Mucosa of rectum (tissue), 2 donors: ENCODE measurements at regions not wholly inside any gene's neighbourhood (a gene's known extent, or its start where the extent isn't known, plus 50 kb on each side); places are given as distances from the start of the nearest gene placed in this dataset.

Experiments used
- H3K27ac ChIP-seq, 2 donors: one replicate each; pipeline ENCODE4 v1.7.0; 2013; ENCODE audit warnings: inconsistent platforms in 2 of 2, low read depth in 2 of 2, low read length in 2 of 2
- H3K27me3 ChIP-seq, 2 donors: one replicate each; pipeline ENCODE4 v1.7.0; 2013; ENCODE audit warnings: low read length in 2 of 2; ENCODE audit not compliant: control insufficient read depth in 2 of 2, insufficient read depth in 2 of 2
- H3K36me3 ChIP-seq, 2 donors: one replicate each; pipeline ENCODE4 v1.7.0; 2013; ENCODE audit warnings: low read length in 2 of 2; ENCODE audit not compliant: control insufficient read depth in 2 of 2, insufficient read depth in 2 of 2
- H3K4me1 ChIP-seq, 2 donors: one replicate each; pipeline ENCODE4 v1.7.0; 2013; ENCODE audit warnings: low read length in 2 of 2, mild to moderate bottlenecking in 1 of 2; ENCODE audit not compliant: control insufficient read depth in 2 of 2, insufficient read depth in 2 of 2
- H3K4me3 ChIP-seq, 2 donors: one replicate each; pipeline ENCODE4 v1.7.0; 2013; ENCODE audit warnings: low read length in 2 of 2
- H3K9ac ChIP-seq, 2 donors: one replicate each; pipeline ENCODE4 v1.7.0; 2013; ENCODE audit warnings: low read length in 2 of 2, low read depth in 1 of 2, mild to moderate bottlenecking in 1 of 2
- H3K9me3 ChIP-seq, 2 donors: one replicate each; pipeline ENCODE4 v1.7.0; 2013; ENCODE audit warnings: low read length in 2 of 2; ENCODE audit not compliant: control insufficient read depth in 2 of 2
- donor health status: healthy.
- donor health status: Normal muscosa, but diverticular disease.

DNA sequence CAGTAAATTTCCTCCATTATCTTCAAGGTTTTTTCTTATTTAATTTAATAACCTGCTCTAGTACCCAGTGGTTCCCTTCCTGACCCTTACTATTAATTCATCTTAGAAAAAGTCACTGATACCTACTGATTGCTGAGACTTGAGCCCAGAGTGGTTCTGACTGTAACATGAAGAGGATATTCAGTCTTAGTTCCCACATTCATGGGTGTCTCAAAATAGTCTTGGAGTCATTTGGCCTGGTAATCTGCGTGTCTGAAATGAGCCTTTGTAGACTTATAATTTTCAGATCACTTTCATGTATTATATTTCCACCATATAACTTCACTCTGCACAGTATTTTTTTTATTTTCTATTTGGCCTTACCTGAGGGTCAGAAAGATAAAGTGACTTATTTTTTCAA is 732.0 kb upstream of the KIF2B start:
- Histone ChIP-seq H3K4me1 (no peaks in the 10 kb centered on the region), H3K9me3 (no peaks in the 10 kb centered on the region), H3K27ac (no peak overlapping the region), H3K36me3 (no peaks in the 10 kb centered on the region), H3K4me3 (no peak overlapping the region), H3K9ac (no peak overlapping the region), H3K27me3 (no peaks in the 10 kb centered on the region)

DNA sequence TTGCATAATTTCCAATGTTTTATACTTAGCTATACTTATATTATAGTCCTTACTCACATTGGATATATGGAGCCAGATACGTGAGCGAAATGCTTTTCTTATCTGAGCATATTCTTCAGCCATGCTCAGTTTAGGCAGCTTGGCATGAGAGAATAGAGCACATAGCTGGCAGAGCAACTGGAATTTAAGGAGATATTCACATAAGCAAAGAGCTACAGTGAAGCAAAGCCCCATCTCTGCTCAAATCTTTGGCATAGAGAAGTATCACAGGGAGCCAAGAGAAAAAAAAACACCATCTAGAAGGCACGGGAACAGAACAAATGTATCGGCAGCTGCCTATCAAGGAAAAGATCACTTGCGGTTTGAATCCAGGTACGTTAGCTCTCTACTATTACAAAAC is 734.2 kb upstream of the KIF2B start:
- Histone ChIP-seq H3K27me3 (no peaks in the 10 kb centered on the region), H3K4me3 (no peak overlapping the region), H3K9ac (no peak overlapping the region), H3K9me3 (no peaks in the 10 kb centered on the region), H3K36me3 (no peaks in the 10 kb centered on the region), H3K27ac (no peak overlapping the region), H3K4me1 (no peaks in the 10 kb centered on the region)

DNA sequence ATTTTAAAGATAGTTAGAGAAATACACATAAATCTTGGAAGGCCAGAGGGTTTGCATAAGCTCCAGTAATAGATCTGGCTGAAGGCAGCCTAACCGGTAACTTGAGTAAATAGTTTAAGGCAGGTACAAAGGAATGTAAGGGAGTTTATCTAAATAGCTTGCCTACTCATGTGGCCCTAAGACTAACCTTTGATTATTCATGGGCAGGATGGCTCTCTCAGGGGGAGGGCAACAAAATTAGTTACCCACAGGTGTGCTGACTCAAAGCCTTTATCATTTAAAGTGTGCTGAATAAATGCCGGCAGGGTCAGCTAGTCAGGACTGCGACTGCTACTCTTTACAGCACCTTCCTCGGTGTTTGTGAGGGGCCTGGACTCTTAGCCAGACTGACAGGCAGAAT is 761.3 kb upstream of the KIF2B start:
- Histone ChIP-seq H3K9me3 (no peaks in the 10 kb centered on the region), H3K27me3 (no peaks in the 10 kb centered on the region), H3K4me3 (no peak overlapping the region), H3K9ac (no peak overlapping the region), H3K27ac (no peak overlapping the region), H3K36me3 (no peaks in the 10 kb centered on the region), H3K4me1 (no peaks in the 10 kb centered on the region)

DNA sequence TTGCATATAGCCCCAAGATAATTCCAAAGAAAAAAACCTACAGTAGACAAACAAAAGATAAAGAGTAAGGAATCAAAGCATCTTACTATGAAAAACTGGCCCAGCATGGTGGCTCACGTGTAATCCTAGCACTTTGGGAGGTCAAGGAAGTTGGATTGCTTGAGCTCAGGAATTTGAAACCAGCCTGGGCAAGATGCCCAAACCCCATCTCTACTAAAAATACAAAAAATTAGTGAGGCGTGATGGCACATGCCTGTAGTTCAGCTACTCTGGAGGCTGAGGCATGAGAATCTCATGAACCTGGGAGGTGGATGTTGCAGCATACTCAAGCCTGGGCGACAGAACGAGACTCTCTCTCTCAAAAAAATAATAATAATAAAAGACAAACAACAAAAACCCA is 764.7 kb upstream of the KIF2B start:
- Histone ChIP-seq H3K36me3 (no peaks in the 10 kb centered on the region), H3K27me3 (no peaks in the 10 kb centered on the region), H3K4me3 (no peak overlapping the region), H3K9me3 (no peaks in the 10 kb centered on the region), H3K9ac (no peak overlapping the region), H3K27ac (no peak overlapping the region), H3K4me1 (no peaks in the 10 kb centered on the region)

DNA sequence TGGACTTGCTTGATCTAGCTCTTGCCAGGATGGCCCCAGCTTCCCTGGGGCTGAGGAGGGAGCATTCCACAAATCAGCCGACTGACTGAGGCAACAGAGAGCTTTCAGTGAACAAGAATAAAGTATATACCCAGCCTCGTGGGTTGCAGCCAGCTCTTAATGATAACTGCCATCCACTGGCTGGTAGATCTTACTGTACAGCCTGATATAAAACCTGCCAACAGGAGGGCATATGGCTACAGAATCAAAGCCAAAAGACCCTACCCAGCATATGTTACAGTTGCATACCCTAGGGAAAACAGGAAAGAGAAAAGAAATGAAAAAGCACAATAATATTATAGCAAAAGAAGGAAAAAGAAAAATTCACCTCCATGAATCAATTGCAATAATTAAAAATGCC is 775.9 kb upstream of the KIF2B start:
- no peaks in the 10 kb centered on the region for H3K27me3 ChIP-seq
- H3K9me3 ChIP-seq: peaks cover 0 to 2% of the 10 kb centered on the region in 2 donors
- no peak overlapping the region for H3K9ac ChIP-seq
- H3K4me3 ChIP-seq: no peak overlapping the region
- no peaks in the 10 kb centered on the region for H3K36me3 ChIP-seq
- H3K27ac ChIP-seq: no peak overlapping the region
- no peaks in the 10 kb centered on the region for H3K4me1 ChIP-seq

DNA sequence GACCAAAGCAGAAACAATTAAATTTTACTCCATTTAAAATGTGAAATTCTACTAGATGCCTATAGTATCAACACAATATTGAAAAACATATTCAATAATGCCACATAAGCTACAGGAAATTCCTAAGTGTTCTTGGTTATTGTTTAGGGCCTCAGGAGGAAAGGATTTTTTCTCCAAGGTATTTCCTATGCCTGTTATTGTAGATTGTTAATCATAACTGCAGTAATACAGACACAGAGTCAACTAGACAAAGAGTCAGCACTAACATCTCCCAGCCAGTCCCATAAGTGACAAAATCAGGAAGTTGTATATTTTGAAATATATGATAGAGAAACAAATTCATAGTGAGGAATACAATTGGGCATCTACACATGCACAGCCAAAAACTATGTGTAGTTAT is 782.7 kb upstream of the KIF2B start:
- Histone ChIP-seq H3K36me3 (no peaks in the 10 kb centered on the region), H3K9me3 (no peaks in the 10 kb centered on the region), H3K27me3 (no peaks in the 10 kb centered on the region), H3K4me1 (no peaks in the 10 kb centered on the region), H3K9ac (no peak overlapping the region), H3K4me3 (no peak overlapping the region), H3K27ac (no peak overlapping the region)

DNA sequence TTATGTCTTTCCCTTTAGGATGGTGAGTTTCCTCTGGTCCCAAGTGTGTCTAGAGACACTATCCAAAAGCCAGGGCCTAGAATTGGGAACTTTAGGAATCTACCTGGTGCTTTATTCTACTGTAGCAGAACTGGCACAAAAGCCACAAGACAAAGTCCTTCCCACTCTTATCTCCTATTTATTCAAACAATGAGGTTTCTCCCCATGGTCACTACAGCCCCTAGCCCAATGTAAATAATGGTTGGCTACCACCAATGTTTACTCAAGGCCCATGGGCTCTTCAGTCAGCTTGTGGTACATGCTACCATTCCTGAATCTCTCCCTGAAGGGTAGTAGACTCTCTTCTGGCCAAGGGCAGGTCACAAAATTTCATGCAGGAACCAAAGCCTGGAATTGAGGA is 789.4 kb upstream of the KIF2B start:
- no peaks in the 10 kb centered on the region for H3K4me1 ChIP-seq
- H3K27me3 ChIP-seq: no peaks in the 10 kb centered on the region
- H3K4me3 ChIP-seq: no peak overlapping the region
- no peaks in the 10 kb centered on the region for H3K36me3 ChIP-seq
- H3K9me3 ChIP-seq: no peaks in the 10 kb centered on the region
- no peak overlapping the region for H3K27ac ChIP-seq
- H3K9ac ChIP-seq: no peak overlapping the region

DNA sequence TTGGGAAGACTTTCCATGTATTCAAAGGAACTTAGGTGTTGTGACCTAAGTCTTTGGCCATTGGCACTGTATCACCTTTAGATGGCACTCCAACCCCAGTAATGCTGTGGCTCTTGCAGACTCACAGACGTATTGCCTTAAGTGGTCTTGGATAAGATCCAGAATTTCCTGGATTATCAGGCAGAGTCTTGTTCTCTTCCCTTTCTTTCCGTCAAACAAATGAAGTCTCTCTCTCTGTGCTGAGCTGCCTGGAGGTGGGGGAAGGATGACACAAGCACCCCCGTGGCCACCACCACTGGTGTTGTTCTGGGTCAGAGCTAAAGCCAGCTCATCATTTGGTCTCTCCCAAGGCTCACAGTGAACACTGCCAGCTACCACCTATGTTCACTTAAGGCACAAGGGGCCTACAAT is 789.9 kb upstream of the KIF2B start:
- H3K9ac ChIP-seq: no peak overlapping the region
- no peaks in the 10 kb centered on the region for H3K36me3 ChIP-seq
- no peak overlapping the region for H3K4me3 ChIP-seq
- no peaks in the 10 kb centered on the region for H3K27me3 ChIP-seq
- H3K27ac ChIP-seq: no peak overlapping the region
- no peaks in the 10 kb centered on the region for H3K4me1 ChIP-seq
- no peaks in the 10 kb centered on the region for H3K9me3 ChIP-seq

DNA sequence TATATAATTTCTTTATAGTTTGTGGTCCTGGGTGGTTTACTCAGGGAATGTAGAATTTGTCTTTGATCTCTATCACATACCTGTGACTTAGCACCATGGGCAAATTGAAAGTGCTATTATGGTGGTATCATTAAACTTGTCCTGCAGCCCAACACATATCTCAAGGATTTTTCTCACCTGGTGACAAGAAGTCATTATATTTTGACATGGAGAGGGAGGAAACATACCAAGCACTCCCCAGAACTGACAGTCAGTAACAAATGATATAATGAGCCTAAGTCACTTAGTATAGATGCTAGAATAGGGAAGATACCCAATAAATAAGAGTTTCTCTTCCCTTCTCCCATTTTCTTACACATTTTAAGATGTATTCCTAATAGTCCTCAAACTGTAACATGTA is 805.5 kb upstream of the KIF2B start:
- Histone ChIP-seq H3K36me3 (no peaks in the 10 kb centered on the region), H3K27ac (no peak overlapping the region), H3K9me3 (no peaks in the 10 kb centered on the region), H3K27me3 (no peaks in the 10 kb centered on the region), H3K9ac (no peak overlapping the region), H3K4me1 (no peaks in the 10 kb centered on the region), H3K4me3 (no peak overlapping the region)

DNA sequence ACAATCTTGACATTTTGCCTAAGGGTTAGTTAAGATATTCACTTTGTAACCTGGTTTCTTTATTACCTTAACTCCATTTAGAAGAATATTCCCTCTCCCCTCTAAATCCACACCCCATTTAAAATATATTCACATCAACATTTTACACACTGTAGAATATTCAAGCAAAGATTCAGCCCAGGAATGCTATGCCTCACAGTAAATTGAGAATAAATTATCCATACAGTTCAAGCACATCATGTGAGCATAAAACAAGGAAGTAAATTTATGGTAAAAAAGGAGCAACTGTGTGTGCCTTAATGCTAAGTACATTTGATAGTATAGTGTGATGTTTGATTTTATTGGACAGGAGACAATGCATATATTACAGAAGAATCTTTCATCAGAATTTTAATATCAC is 806.6 kb upstream of the KIF2B start:
- Histone ChIP-seq H3K4me3 (no peak overlapping the region), H3K27me3 (no peaks in the 10 kb centered on the region), H3K27ac (no peak overlapping the region), H3K4me1 (no peaks in the 10 kb centered on the region), H3K9ac (no peak overlapping the region), H3K9me3 (no peaks in the 10 kb centered on the region), H3K36me3 (no peaks in the 10 kb centered on the region)

DNA sequence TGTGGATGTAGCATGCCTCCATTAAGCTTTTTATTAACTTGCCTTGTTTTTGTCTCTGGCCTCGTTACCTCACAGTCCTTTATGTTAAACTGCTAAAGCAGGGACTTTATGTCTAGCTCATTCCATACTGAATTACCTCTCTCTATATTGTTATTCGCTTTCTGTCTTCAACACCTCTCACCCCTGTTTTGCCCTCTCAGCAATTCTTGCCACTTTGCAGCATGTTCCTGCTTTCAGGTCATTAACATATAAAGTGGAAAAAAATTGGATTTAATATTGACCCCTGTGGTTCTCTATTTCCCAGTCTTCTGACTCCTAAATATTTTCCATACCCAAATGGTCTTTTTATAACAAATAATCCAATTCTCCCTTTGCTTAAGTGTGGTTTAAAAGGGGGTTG is 810.4 kb upstream of the KIF2B start:
- Histone ChIP-seq H3K4me1 (no peaks in the 10 kb centered on the region), H3K4me3 (no peak overlapping the region), H3K9ac (no peak overlapping the region), H3K27ac (no peak overlapping the region), H3K9me3 (no peaks in the 10 kb centered on the region), H3K27me3 (no peaks in the 10 kb centered on the region), H3K36me3 (no peaks in the 10 kb centered on the region)
